ENCODE measurements at regions not wholly inside any gene's neighbourhood (a gene's known extent, or its start where the extent isn't known, plus 50 kb on each side); places are given as distances from the start of the nearest gene placed in this dataset.

- POLR2A ChIA-PET: no interaction called here
- Mint-ChIP-seq H3K4me3 (no peak overlapping the region), H3K36me3 (ENCODE audit: low read depth) (no peaks in the 10 kb centered on the region), H3K9me3 (ENCODE audit: insufficient read depth) (no peaks in the 10 kb centered on the region), H3K27ac (no peak overlapping the region), H3K4me1 (ENCODE audit: low read depth) (no peaks in the 10 kb centered on the region), H3K27me3 (ENCODE audit: low read depth) (peaks cover 10% of the 10 kb centered on the region)
- DNase-seq (no peak), ATAC-seq (no peak)
- CTCF ChIA-PET: no interaction called here
Measured at GRCh38 chr12:115857160-115857920, 420.2 kb downstream of the MED13L start.

DNA sequence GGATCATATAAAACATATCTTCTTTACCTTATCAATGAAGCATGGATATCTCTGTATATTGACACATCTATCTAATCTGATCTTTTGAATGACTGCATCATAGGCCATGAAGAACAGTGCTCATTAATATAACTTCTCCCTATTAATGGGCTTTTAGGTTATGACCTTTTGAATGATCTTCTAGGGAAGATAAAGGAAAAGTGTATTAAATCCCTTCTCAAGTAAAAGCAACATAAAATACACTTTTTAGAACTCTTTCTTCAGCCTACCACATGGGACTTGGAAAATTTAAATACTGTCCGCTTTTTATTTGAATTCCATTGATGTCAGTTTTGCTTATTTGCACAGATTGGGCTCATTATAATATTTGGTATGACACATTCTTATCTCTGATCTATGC is 425.4 kb downstream of the MED13L start:
- Mint-ChIP-seq H3K27ac (no peak overlapping the region), H3K4me3 (no peak overlapping the region), H3K9me3 (ENCODE audit: insufficient read depth) (no peaks in the 10 kb centered on the region), H3K4me1 (ENCODE audit: low read depth) (no peaks in the 10 kb centered on the region), H3K27me3 (ENCODE audit: low read depth) (no peaks in the 10 kb centered on the region), H3K36me3 (ENCODE audit: low read depth) (no peaks in the 10 kb centered on the region)
- no peak for ATAC-seq
- CTCF ChIA-PET: no interaction called here
- DNase-seq: no peak
- POLR2A ChIA-PET: no interaction called here

DNA sequence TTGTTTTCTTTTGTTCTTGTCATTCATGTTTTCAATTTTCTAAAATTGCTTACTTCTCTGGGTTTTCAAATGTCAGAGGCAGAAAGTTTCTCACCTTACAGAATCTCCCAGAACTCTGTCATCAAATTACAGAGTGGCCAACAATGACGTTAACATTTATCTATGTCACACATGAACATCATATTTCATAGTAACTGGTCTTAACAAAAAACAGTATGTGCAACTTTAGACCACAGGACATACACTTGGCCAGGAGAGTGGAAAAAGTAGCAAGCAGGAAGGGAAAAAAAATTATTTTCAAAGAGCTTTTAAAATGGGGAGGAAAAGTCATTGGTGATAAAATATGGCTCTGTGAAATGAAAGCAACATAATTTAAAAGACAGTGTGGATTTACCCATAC is 426.5 kb downstream of the MED13L start:
- Mint-ChIP-seq H3K4me1 (ENCODE audit: low read depth) (no peaks in the 10 kb centered on the region), H3K4me3 (no peak overlapping the region), H3K27ac (no peak overlapping the region), H3K27me3 (ENCODE audit: low read depth) (no peaks in the 10 kb centered on the region), H3K9me3 (ENCODE audit: insufficient read depth) (no peaks in the 10 kb centered on the region), H3K36me3 (ENCODE audit: low read depth) (no peaks in the 10 kb centered on the region)
- POLR2A ChIA-PET: no interaction called here
- DNase-seq (no peak), ATAC-seq (no peak)
- CTCF ChIA-PET: no interaction called here

GRCh38 chr12:115849262-115849943 is 428.1 kb downstream of the MED13L start:
- Mint-ChIP-seq H3K4me1 (ENCODE audit: low read depth) (no peaks in the 10 kb centered on the region), H3K4me3 (no peak overlapping the region), H3K9me3 (ENCODE audit: insufficient read depth) (no peaks in the 10 kb centered on the region), H3K27ac (no peak overlapping the region), H3K36me3 (ENCODE audit: low read depth) (no peaks in the 10 kb centered on the region), H3K27me3 (ENCODE audit: low read depth) (no peaks in the 10 kb centered on the region)
- ATAC-seq (no peak), DNase-seq (no peak)
- POLR2A ChIA-PET: no interaction called here
- CTCF ChIA-PET: no interaction called here

DNA sequence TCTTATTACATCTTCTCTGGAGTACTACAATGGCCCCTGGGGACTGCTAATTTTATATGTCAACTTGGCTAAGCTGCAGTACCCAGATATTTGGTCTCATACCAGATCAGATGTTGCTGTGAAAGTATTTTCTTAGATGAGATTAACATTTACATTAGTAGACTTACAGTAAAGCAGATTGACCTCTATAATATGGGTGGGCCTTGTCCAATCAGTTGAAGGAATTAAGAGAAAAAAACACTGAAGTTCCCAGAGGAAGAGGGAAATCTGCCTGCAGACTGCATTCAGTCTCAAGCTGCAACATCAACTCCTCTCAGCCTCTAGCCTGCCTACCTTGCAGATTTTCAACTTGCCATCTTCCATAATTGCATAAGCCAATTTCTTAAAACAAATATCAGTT is 430.1 kb downstream of the MED13L start:
- Mint-ChIP-seq H3K27ac (no peak overlapping the region), H3K4me3 (no peak overlapping the region), H3K36me3 (ENCODE audit: low read depth) (no peaks in the 10 kb centered on the region), H3K9me3 (ENCODE audit: insufficient read depth) (no peaks in the 10 kb centered on the region), H3K27me3 (ENCODE audit: low read depth) (no peaks in the 10 kb centered on the region), H3K4me1 (ENCODE audit: low read depth) (no peaks in the 10 kb centered on the region)
- ChIA-PET POLR2A (no interaction called here), CTCF (no interaction called here)
- no peak for ATAC-seq
- DNase-seq: no peak

- ATAC-seq: no peak
- POLR2A ChIA-PET: interaction anchor here (0.5 kb wide), 1 partner anchor 1423 kb away, joined by 3 read pairs; no protein-coding TSS in a partner anchor
- no peak overlapping the region for H3K27ac Mint-ChIP-seq
- no peak overlapping the region for H3K4me3 Mint-ChIP-seq
- CTCF ChIA-PET: no interaction called here
- DNase-seq: no peak
- no peaks in the 10 kb centered on the region for H3K27me3 Mint-ChIP-seq (ENCODE audit: low read depth)
- no peaks in the 10 kb centered on the region for H3K4me1 Mint-ChIP-seq (ENCODE audit: low read depth)
- no peaks in the 10 kb centered on the region for H3K36me3 Mint-ChIP-seq (ENCODE audit: low read depth)
- H3K9me3 Mint-ChIP-seq (ENCODE audit: insufficient read depth): no peaks in the 10 kb centered on the region
Measured at GRCh38 chr12:115846516-115846915, 431.0 kb downstream of the MED13L start.

- ChIA-PET POLR2A (no interaction called here), CTCF (no interaction called here)
- no peak overlapping the region for H3K4me3 Mint-ChIP-seq
- no peak overlapping the region for H3K27ac Mint-ChIP-seq
- no peaks in the 10 kb centered on the region for H3K4me1 Mint-ChIP-seq (ENCODE audit: low read depth)
- ATAC-seq (no peak), DNase-seq (no peak)
- H3K27me3 Mint-ChIP-seq (ENCODE audit: low read depth): no peaks in the 10 kb centered on the region
- no peaks in the 10 kb centered on the region for H3K9me3 Mint-ChIP-seq (ENCODE audit: insufficient read depth)
- H3K36me3 Mint-ChIP-seq (ENCODE audit: low read depth): no peaks in the 10 kb centered on the region
Measured at GRCh38 chr12:115840159-115840558, 437.3 kb downstream of the MED13L start.

DNA sequence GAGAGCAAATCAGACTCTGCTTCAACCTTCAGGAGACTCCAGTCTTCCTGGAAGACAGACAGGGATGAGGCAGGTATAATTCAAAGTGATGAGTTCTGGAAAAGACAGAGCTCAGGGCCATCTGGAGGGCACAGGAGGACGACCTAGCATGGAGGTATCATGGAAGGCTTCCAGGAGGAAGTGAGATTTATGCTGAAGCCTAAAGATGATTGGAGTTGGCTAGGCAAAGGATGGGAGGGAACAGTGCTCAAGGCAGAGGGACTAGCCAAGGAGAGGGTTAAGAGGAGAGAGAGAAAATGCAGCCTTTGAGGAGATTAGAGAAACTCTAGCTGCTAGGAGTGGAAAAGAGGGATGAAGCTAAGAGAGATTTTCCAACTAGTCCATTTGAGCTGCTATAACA is 438.5 kb downstream of the MED13L start:
- ChIA-PET POLR2A (no interaction called here), CTCF (no interaction called here)
- H3K27me3 Mint-ChIP-seq (ENCODE audit: low read depth): no peaks in the 10 kb centered on the region
- H3K36me3 Mint-ChIP-seq (ENCODE audit: low read depth): no peaks in the 10 kb centered on the region
- ATAC-seq (no peak), DNase-seq (no peak)
- H3K4me3 Mint-ChIP-seq: no peak overlapping the region
- H3K4me1 Mint-ChIP-seq (ENCODE audit: low read depth): no peaks in the 10 kb centered on the region
- H3K9me3 Mint-ChIP-seq (ENCODE audit: insufficient read depth): no peaks in the 10 kb centered on the region
- no peak overlapping the region for H3K27ac Mint-ChIP-seq

DNA sequence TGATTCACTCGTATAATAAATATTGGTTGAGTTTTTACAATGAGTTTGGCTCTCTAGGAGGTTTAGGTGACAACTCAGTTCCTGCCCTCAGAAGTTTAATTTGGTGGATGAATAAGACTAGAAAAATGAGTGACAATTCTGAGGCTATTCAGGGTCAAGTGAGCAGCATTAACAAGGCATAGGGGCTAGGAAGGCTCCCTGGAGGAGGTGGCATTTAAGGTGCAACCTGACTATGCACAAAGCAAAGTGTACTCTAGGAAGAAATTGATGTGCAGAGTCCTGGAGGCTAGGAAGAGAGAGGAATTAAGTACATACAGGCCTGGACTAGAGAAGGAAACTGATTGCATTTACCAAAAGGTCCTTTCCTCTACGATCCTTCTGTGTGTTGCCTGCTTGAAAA is 440.3 kb downstream of the MED13L start:
- DNase-seq: no peak
- POLR2A ChIA-PET: no interaction called here
- ATAC-seq: no peak
- Mint-ChIP-seq H3K27me3 (ENCODE audit: low read depth) (no peaks in the 10 kb centered on the region), H3K36me3 (ENCODE audit: low read depth) (no peaks in the 10 kb centered on the region), H3K4me1 (ENCODE audit: low read depth) (no peaks in the 10 kb centered on the region), H3K9me3 (ENCODE audit: insufficient read depth) (no peaks in the 10 kb centered on the region), H3K27ac (no peak overlapping the region), H3K4me3 (no peak overlapping the region)
- CTCF ChIA-PET: no interaction called here

DNA sequence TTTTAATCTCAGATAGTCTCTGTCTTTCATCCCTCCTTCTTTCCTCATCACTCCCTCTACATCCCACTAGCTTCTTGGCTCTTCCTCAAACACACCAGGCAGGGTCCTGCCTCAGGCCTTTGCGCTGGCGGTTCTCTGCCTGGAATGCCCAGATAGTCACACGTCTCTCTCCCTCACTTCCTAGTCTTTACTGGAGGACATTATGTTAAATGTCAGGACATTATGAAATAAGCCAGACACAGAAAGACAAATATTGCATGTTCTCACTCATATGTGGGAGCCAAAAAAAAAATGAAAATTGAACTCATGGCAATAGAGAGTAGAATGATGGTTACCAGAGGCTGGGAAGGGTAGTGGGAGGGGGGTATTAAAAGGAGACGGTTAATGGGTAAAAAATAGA is 442.0 kb downstream of the MED13L start:
- DNase-seq (no peak), ATAC-seq (no peak)
- Mint-ChIP-seq H3K9me3 (ENCODE audit: insufficient read depth) (no peaks in the 10 kb centered on the region), H3K4me1 (ENCODE audit: low read depth) (no peaks in the 10 kb centered on the region), H3K4me3 (no peak overlapping the region), H3K27ac (no peak overlapping the region), H3K36me3 (ENCODE audit: low read depth) (no peaks in the 10 kb centered on the region), H3K27me3 (ENCODE audit: low read depth) (no peaks in the 10 kb centered on the region)
- ChIA-PET POLR2A (no interaction called here), CTCF (no interaction called here)

GRCh38 chr12:115833704-115834103 is 443.8 kb downstream of the MED13L start:
- H3K4me3 Mint-ChIP-seq: no peak overlapping the region
- no peaks in the 10 kb centered on the region for H3K9me3 Mint-ChIP-seq (ENCODE audit: insufficient read depth)
- H3K27me3 Mint-ChIP-seq (ENCODE audit: low read depth): no peaks in the 10 kb centered on the region

DNA sequence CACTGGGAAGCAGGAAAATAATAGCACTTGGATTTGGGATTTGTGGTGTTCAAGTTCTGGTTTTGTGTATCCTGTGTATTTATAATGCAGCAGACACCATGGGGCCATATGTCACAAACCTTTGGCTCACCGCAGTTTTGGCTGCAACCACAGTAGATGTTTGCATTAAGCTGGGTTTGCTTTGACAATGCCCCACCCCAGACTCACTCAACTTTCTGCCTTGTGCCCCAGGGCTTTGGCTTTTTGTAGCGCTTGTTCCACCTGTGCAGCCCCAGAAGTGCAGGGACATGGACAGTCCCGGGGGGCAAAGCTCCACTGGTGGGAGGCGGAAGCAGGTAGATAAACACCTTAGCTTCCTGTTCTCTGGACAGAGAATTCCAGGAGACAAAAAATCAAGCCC is 446.9 kb downstream of the MED13L start:
- CTCF ChIA-PET: no interaction called here
- no peak overlapping the region for H3K27ac Mint-ChIP-seq

More at GRCh38 chr12:115833704-115834103, 443.8 kb downstream of the MED13L start:
- DNase-seq: no peak
- ChIA-PET POLR2A (no interaction called here), CTCF (no interaction called here)
- no peaks in the 10 kb centered on the region for H3K4me1 Mint-ChIP-seq (ENCODE audit: low read depth)
- H3K27ac Mint-ChIP-seq: no peak overlapping the region
- ATAC-seq: no peak
- no peaks in the 10 kb centered on the region for H3K36me3 Mint-ChIP-seq (ENCODE audit: low read depth)

GRCh38 chr12:115830070-115830469 is 447.4 kb downstream of the MED13L start:
- CTCF ChIA-PET: no interaction called here

More for the DNA sequence above, 446.9 kb downstream of the MED13L start:
- no peak for DNase-seq
- Mint-ChIP-seq H3K27me3 (ENCODE audit: low read depth) (no peaks in the 10 kb centered on the region), H3K9me3 (ENCODE audit: insufficient read depth) (no peaks in the 10 kb centered on the region), H3K4me1 (ENCODE audit: low read depth) (no peaks in the 10 kb centered on the region), H3K4me3 (no peak overlapping the region), H3K36me3 (ENCODE audit: low read depth) (no peaks in the 10 kb centered on the region)
- POLR2A ChIA-PET: no interaction called here
- ATAC-seq: no peak

More at GRCh38 chr12:115830070-115830469, 447.4 kb downstream of the MED13L start:
- no peaks in the 10 kb centered on the region for H3K36me3 Mint-ChIP-seq (ENCODE audit: low read depth)
- POLR2A ChIA-PET: no interaction called here
- H3K9me3 Mint-ChIP-seq (ENCODE audit: insufficient read depth): no peaks in the 10 kb centered on the region
- H3K27ac Mint-ChIP-seq: no peak overlapping the region
- no peak for ATAC-seq
- no peak for DNase-seq
- H3K27me3 Mint-ChIP-seq (ENCODE audit: low read depth): no peaks in the 10 kb centered on the region
- no peaks in the 10 kb centered on the region for H3K4me1 Mint-ChIP-seq (ENCODE audit: low read depth)
- H3K4me3 Mint-ChIP-seq: no peak overlapping the region
